Bone marrow (tissue), 2 donors: ENCODE measurements at regions not wholly inside any gene's neighbourhood (a gene's known extent, or its start where the extent isn't known, plus 50 kb on each side); places are given as distances from the start of the nearest gene placed in this dataset.

Source experiments
- DNase-seq, 2 donors: peaks; one replicate each; lab custom pipeline; 2025; lab: John Stamatoyannopoulos, UW

GRCh38 chr18:10225300-10225699 lies 229.1 kb upstream of the APCDD1 start:
- DNase-seq = no peak

- no peak for DNase-seq
Observed at GRCh38 chr18:10226971-10227370, 227.5 kb upstream of the APCDD1 start.

- no peak for DNase-seq
Observed at GRCh38 chr18:10228326-10228725, 226.1 kb upstream of the APCDD1 start.

- no peak for DNase-seq
Observed at GRCh38 chr18:10229458-10229857, 225.0 kb upstream of the APCDD1 start.

GRCh38 chr18:10230072-10230471 lies 224.4 kb upstream of the APCDD1 start:
- no peak for DNase-seq

- DNase-seq = no peak
Observed at GRCh38 chr18:10231220-10231619, 223.2 kb upstream of the APCDD1 start.

- no peak for DNase-seq
Observed at GRCh38 chr18:10232062-10232461, 222.4 kb upstream of the APCDD1 start.

GRCh38 chr18:10233082-10233875 lies 221.2 kb upstream of the APCDD1 start:
- DNase-seq = no peak

GRCh38 chr18:10234281-10234680 lies 220.2 kb upstream of the APCDD1 start:
- DNase-seq = no peak

- DNase-seq = no peak
Observed at GRCh38 chr18:10234912-10235660, 219.3 kb upstream of the APCDD1 start.

- no peak for DNase-seq
Observed at GRCh38 chr18:10235661-10235952, 218.8 kb upstream of the APCDD1 start.

- DNase-seq = no peak
Observed at GRCh38 chr18:10239103-10239502, 215.3 kb upstream of the APCDD1 start.

GRCh38 chr18:10239991-10240634 lies 214.3 kb upstream of the APCDD1 start:
- no peak for DNase-seq

- DNase-seq = no peak
Observed at GRCh38 chr18:10240973-10241372, 213.5 kb upstream of the APCDD1 start.

GRCh38 chr18:10241579-10241978 lies 212.9 kb upstream of the APCDD1 start:
- no peak for DNase-seq

GRCh38 chr18:10242936-10243680 lies 211.3 kb upstream of the APCDD1 start:
- DNase-seq = no peak

GRCh38 chr18:10244341-10244740 lies 210.1 kb upstream of the APCDD1 start:
- DNase-seq = no peak

- no peak for DNase-seq
Observed at GRCh38 chr18:10245031-10245845, 209.2 kb upstream of the APCDD1 start.

- no peak for DNase-seq
Observed at GRCh38 chr18:10245846-10246175, 208.6 kb upstream of the APCDD1 start.

- no peak for DNase-seq
Observed at GRCh38 chr18:10247021-10247741, 207.3 kb upstream of the APCDD1 start.

GRCh38 chr18:10247742-10248082 lies 206.7 kb upstream of the APCDD1 start:
- no peak for DNase-seq
